MM.1S (cell line): ENCODE measurements at regions not wholly inside any gene's neighbourhood (a gene's known extent, or its start where the extent isn't known, plus 50 kb on each side); places are given as distances from the start of the nearest gene placed in this dataset.

Source experiments
- DNase-seq: peaks from one replicate; pipeline ENCODE4 v3.0.0-alpha.2; 2015
- H2AFZ ChIP-seq: fragments of 300-600 bp; sonication (generic); 2 replicates; pipeline ENCODE4 v1.6.0; 2016; ENCODE audit warnings: antibody characterized with exemption, low read length
- H3F3A ChIP-seq: fragments of 300-600 bp; sonication (generic); 2 replicates; pipeline ENCODE4 v1.6.1; 2016; ENCODE audit warnings: mild to moderate bottlenecking, antibody characterized with exemption, low read length, moderate library complexity, mixed read lengths; ENCODE audit not compliant: insufficient read depth
- H3K27ac ChIP-seq: fragments of 300-600 bp; sonication (generic); 2 replicates; pipeline ENCODE4 v1.5.1; 2016; ENCODE audit warnings: mild to moderate bottlenecking, low read length
- H3K27me3 ChIP-seq: fragments of 300-600 bp; sonication (generic); replicated peaks from 2 replicates; pipeline ENCODE4 v1.6.0; 2016; ENCODE audit warnings: low read length; ENCODE audit not compliant: insufficient read depth
- H3K36me3 ChIP-seq: fragments of 300-600 bp; sonication (generic); replicated peaks from 2 replicates; pipeline ENCODE4 v1.6.1; 2016; ENCODE audit warnings: mild to moderate bottlenecking, low read length, mixed read lengths; ENCODE audit not compliant: insufficient read depth
- H3K4me1 ChIP-seq: fragments of 300-600 bp; sonication (generic); 2 replicates; pipeline ENCODE4 v1.6.1; 2016; ENCODE audit warnings: low read length, mixed read lengths
- H3K4me2 ChIP-seq: fragments of 300-600 bp; sonication (generic); 2 replicates; pipeline ENCODE4 v1.6.0; 2016; ENCODE audit warnings: low read depth, low read length
- H3K4me3 ChIP-seq: fragments of 300-600 bp; sonication (generic); 2 replicates; pipeline ENCODE4 v1.5.1; 2016; ENCODE audit warnings: low read length, mixed read lengths
- H3K79me2 ChIP-seq: fragments of 300-600 bp; sonication (generic); 2 replicates; pipeline ENCODE4 v1.6.1; 2016; ENCODE audit warnings: mixed run types, low read length, mixed read lengths
- H3K9ac ChIP-seq: fragments of 300-600 bp; sonication (generic); 2 replicates; pipeline ENCODE4 v1.6.1; 2016; ENCODE audit warnings: low read length, mixed read lengths
- H3K9me2 ChIP-seq: fragments of 300-600 bp; sonication (generic); replicated peaks from 2 replicates; pipeline ENCODE4 v1.6.1; 2016; ENCODE audit warnings: mild to moderate bottlenecking, low read length, mixed read lengths; ENCODE audit not compliant: insufficient read depth
- H3K9me3 ChIP-seq: fragments of 300-600 bp; sonication (generic); replicated peaks from 2 replicates; pipeline ENCODE4 v1.6.1; 2016; ENCODE audit warnings: mild to moderate bottlenecking, low read length, mixed read lengths; ENCODE audit not compliant: insufficient read depth
- H4K20me1 ChIP-seq: fragments of 300-600 bp; sonication (generic); 2 replicates; pipeline ENCODE4 v1.6.1; 2016; ENCODE audit warnings: mild to moderate bottlenecking, low read length, moderate library complexity, mixed read lengths; ENCODE audit not compliant: insufficient read depth
- EZH2 ChIP-seq: fragments of 300-600 bp; sonication (generic); optimal IDR thresholded peaks from 2 replicates; pipeline ENCODE3; 2017; ENCODE audit warnings: low read depth, mild to moderate bottlenecking, antibody characterized with exemption, low read length, mixed read lengths
- EZH2phosphoT487 ChIP-seq: fragments of 300-600 bp; sonication (generic); IDR thresholded peaks from 2 replicates; pipeline ENCODE4 v1.6.1; 2018; ENCODE audit warnings: antibody characterized with exemption, low read length
- TF ChIP-seq, protein P1 (sequence below): fragments of 300-600 bp; sonication (generic); IDR thresholded peaks from 2 replicates; pipeline ENCODE4 v1.5.1; 2016; ENCODE audit warnings: antibody characterized with exemption, low read length, mixed read lengths

DNA sequence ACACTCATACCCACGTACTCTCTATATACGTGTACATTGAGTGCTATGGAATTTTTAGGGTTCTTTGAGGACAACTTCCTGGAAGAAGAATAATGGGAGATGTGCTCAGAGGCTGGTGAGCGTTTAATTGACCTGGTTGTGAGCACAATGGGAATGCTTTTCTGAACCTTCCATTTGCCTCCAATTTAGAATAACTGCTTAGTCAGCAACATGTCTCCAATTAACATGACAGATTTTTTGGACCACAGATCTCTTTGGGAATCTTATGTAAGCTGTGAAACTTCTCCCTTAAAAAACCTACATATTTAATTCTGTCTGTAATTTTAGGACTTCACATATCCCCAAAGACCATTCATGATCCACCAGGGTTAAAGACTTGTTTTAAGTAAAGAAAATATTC is 166.7 kb upstream of the TNP1 start:
- Histone ChIP-seq H3K4me1 (no peaks in the 10 kb centered on the region), H2AFZ (no peak overlapping the region), H3K9ac (no peak overlapping the region), H3K9me3 (no peaks in the 10 kb centered on the region), H3K79me2 (no peaks in the 10 kb centered on the region), H3K9me2 (no peaks in the 10 kb centered on the region), H3K36me3 (no peaks in the 10 kb centered on the region), H3F3A (no peaks in the 10 kb centered on the region), H3K4me3 (no peak overlapping the region), H3K27ac (no peak overlapping the region), H3K27me3 (no peaks in the 10 kb centered on the region), H3K4me2 (no peak overlapping the region), H4K20me1 (no peaks in the 10 kb centered on the region)
- TF ChIP-seq EZH2phosphoT487 (no peak), EZH2 (no peak)
- TF ChIP-seq, protein P1, sequence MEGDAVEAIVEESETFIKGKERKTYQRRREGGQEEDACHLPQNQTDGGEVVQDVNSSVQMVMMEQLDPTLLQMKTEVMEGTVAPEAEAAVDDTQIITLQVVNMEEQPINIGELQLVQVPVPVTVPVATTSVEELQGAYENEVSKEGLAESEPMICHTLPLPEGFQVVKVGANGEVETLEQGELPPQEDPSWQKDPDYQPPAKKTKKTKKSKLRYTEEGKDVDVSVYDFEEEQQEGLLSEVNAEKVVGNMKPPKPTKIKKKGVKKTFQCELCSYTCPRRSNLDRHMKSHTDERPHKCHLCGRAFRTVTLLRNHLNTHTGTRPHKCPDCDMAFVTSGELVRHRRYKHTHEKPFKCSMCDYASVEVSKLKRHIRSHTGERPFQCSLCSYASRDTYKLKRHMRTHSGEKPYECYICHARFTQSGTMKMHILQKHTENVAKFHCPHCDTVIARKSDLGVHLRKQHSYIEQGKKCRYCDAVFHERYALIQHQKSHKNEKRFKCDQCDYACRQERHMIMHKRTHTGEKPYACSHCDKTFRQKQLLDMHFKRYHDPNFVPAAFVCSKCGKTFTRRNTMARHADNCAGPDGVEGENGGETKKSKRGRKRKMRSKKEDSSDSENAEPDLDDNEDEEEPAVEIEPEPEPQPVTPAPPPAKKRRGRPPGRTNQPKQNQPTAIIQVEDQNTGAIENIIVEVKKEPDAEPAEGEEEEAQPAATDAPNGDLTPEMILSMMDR: no peak
- DNase-seq: no peak

DNA sequence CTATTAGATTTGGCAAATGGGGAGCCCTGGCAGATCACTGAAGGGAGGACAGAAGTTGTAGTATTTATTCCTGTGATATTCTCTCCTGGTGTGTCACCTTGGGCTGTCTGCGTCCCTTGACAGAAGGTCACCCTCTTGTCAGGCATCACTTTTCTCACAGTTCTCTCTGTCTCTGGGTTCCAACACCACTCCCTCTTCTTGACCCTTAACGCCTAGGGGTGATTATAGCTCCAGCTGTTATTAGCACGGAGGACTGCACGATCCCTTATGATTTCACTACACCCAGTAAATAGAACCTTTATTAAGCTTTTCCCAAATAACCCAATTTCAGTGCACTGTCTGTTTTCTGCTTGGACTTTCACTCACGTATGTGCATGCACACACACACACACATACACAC is 166.3 kb upstream of the TNP1 start:
- no peak overlapping the region for H3K9ac ChIP-seq
- H3K4me2 ChIP-seq: no peak overlapping the region
- DNase-seq: no peak

DNA sequence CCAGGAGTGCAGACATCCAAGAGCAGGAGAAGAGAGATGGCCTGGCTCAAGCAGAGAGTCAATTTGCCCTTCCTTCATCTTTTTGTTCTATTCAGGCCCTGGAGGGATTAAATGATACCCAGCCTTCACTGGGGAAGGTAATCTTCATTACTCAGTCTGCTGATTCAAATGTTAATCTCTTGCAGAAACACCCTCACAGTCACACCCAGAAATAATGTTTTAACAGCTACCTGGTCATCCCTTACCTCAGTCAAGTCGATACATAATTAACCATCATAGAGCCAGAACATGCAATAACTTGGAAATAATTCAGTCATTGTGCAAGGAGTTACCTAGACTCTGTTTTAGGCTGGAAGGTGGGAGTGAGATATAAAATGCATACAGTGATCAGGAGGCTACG is 163.7 kb upstream of the TNP1 start:
- H3K4me2 ChIP-seq: no peak overlapping the region
- no peak overlapping the region for H2AFZ ChIP-seq
- H3K27ac ChIP-seq: no peak overlapping the region
- no peaks in the 10 kb centered on the region for H3K4me1 ChIP-seq
- no peaks in the 10 kb centered on the region for H3K27me3 ChIP-seq
- DNase-seq: no peak
- H3K9me3 ChIP-seq: no peaks in the 10 kb centered on the region
- no peaks in the 10 kb centered on the region for H4K20me1 ChIP-seq
- no peaks in the 10 kb centered on the region for H3K36me3 ChIP-seq
- no peak overlapping the region for H3K9ac ChIP-seq
- no peak overlapping the region for H3K4me3 ChIP-seq
- no peak for TF ChIP-seq EZH2
- TF ChIP-seq, protein P1: no peak
- no peak for TF ChIP-seq EZH2phosphoT487
- no peaks in the 10 kb centered on the region for H3K79me2 ChIP-seq
- H3F3A ChIP-seq: no peaks in the 10 kb centered on the region
- no peaks in the 10 kb centered on the region for H3K9me2 ChIP-seq

More for the DNA sequence above, 166.3 kb upstream of the TNP1 start:
- no peaks in the 10 kb centered on the region for H3F3A ChIP-seq
- no peaks in the 10 kb centered on the region for H3K4me1 ChIP-seq
- no peak overlapping the region for H3K27ac ChIP-seq
- H3K36me3 ChIP-seq: no peaks in the 10 kb centered on the region
- H4K20me1 ChIP-seq: no peaks in the 10 kb centered on the region
- no peaks in the 10 kb centered on the region for H3K9me3 ChIP-seq
- H2AFZ ChIP-seq: no peak overlapping the region
- TF ChIP-seq, protein P1: no peak
- TF ChIP-seq EZH2: no peak
- TF ChIP-seq EZH2phosphoT487: no peak
- H3K27me3 ChIP-seq: no peaks in the 10 kb centered on the region
- H3K79me2 ChIP-seq: no peaks in the 10 kb centered on the region
- no peaks in the 10 kb centered on the region for H3K9me2 ChIP-seq
- no peak overlapping the region for H3K4me3 ChIP-seq
